Osteoblast (primary cell): ENCODE measurements at regions not wholly inside any gene's neighbourhood (a gene's known extent, or its start where the extent isn't known, plus 50 kb on each side); places are given as distances from the start of the nearest gene placed in this dataset.

ENCODE experiments used
- DNase-seq: peaks from one replicate; pipeline ENCODE4 v3.0.0; 2011; ENCODE audit warnings: low spot score, mixed read lengths; ENCODE audit not compliant: insufficient read length; ENCODE audit errors: missing footprints
- H2AFZ ChIP-seq: 2 replicates; pipeline ENCODE4 v1.6.0; 2011; ENCODE audit warnings: mild to moderate bottlenecking, low read length
- H3K27ac ChIP-seq: 2 replicates; pipeline ENCODE4 v1.5.1; 2011; ENCODE audit warnings: mild to moderate bottlenecking, low read depth, low read length, moderate library complexity
- H3K27me3 ChIP-seq: 2 replicates; pipeline ENCODE4 v1.6.0; 2012; ENCODE audit warnings: mild to moderate bottlenecking, control low read depth, inconsistent platforms, low read length, moderate library complexity; ENCODE audit not compliant: insufficient read depth
- H3K36me3 ChIP-seq: 2 replicates; pipeline ENCODE4 v1.5.1; 2011; ENCODE audit warnings: mild to moderate bottlenecking, low read length, control low read depth, moderate library complexity; ENCODE audit not compliant: insufficient read depth
- H3K4me1 ChIP-seq: 2 replicates; pipeline ENCODE4 v1.5.1; 2011; ENCODE audit warnings: mild to moderate bottlenecking, low read length, control low read depth, moderate library complexity; ENCODE audit not compliant: insufficient read depth
- H3K4me2 ChIP-seq: 2 replicates; pipeline ENCODE4 v1.6.0; 2011; ENCODE audit warnings: mild to moderate bottlenecking, low read length; ENCODE audit not compliant: insufficient read depth
- H3K4me3 ChIP-seq: fragments of 200-600 bp; sonication (generic); 3 replicates; pipeline ENCODE4 v1.5.1; 2012; ENCODE audit warnings: mild to moderate bottlenecking, low read length, inconsistent platforms; ENCODE audit not compliant: insufficient read depth
- H3K79me2 ChIP-seq: 2 replicates; pipeline ENCODE4 v1.6.0; 2012; ENCODE audit warnings: mild to moderate bottlenecking, low read length, control low read depth, inconsistent platforms; ENCODE audit not compliant: insufficient read depth
- H3K9me3 ChIP-seq: 2 replicates; pipeline ENCODE4 v1.5.1; 2011; ENCODE audit warnings: low read depth, low read length, control low read depth
- H4K20me1 ChIP-seq: 2 replicates; pipeline ENCODE4 v1.6.0; 2012; ENCODE audit warnings: mild to moderate bottlenecking, low read length, control low read depth; ENCODE audit not compliant: insufficient read depth
- TF ChIP-seq, protein P1 (sequence below): IDR thresholded peaks from 2 replicates; pipeline ENCODE4 v1.5.1; 2011; ENCODE audit warnings: mild to moderate bottlenecking, low read depth, low read length, moderate library complexity; ENCODE audit errors: extremely low read depth

DNA sequence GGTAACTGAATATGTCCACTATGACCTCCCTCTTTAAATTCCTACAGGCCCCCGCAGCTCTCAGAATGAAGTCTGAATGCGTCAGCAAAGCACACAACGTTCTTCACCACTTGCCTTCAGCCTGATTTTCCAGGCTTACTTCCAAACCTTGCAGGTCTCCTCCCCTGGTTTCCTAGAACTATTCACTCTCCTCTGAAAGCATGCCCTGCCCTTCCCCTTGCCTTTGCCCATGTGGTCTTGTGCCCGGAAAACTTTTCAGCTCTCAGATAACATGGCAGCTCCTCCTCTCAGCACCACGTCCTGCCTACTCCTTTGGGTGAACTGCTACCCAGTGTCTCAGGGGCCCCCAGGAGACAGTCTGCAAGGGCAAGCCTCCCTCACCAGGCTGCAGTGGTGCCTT, 268.5 kb upstream of the LDB2 start:
- Histone ChIP-seq H2AFZ (peak overlapping the region; percentile 11), H3K27ac (no peak overlapping the region), H3K27me3 (no peaks in the 10 kb centered on the region), H3K4me3 (no peak overlapping the region), H3K4me2 (no peak overlapping the region), H3K4me1 (peaks cover 58% of the 10 kb centered on the region), H3K79me2 (no peaks in the 10 kb centered on the region), H3K9me3 (no peaks in the 10 kb centered on the region), H4K20me1 (no peaks in the 10 kb centered on the region), H3K36me3 (no peaks in the 10 kb centered on the region)
- TF ChIP-seq, protein P1, sequence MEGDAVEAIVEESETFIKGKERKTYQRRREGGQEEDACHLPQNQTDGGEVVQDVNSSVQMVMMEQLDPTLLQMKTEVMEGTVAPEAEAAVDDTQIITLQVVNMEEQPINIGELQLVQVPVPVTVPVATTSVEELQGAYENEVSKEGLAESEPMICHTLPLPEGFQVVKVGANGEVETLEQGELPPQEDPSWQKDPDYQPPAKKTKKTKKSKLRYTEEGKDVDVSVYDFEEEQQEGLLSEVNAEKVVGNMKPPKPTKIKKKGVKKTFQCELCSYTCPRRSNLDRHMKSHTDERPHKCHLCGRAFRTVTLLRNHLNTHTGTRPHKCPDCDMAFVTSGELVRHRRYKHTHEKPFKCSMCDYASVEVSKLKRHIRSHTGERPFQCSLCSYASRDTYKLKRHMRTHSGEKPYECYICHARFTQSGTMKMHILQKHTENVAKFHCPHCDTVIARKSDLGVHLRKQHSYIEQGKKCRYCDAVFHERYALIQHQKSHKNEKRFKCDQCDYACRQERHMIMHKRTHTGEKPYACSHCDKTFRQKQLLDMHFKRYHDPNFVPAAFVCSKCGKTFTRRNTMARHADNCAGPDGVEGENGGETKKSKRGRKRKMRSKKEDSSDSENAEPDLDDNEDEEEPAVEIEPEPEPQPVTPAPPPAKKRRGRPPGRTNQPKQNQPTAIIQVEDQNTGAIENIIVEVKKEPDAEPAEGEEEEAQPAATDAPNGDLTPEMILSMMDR, result no peak
- no peak for DNase-seq

DNA sequence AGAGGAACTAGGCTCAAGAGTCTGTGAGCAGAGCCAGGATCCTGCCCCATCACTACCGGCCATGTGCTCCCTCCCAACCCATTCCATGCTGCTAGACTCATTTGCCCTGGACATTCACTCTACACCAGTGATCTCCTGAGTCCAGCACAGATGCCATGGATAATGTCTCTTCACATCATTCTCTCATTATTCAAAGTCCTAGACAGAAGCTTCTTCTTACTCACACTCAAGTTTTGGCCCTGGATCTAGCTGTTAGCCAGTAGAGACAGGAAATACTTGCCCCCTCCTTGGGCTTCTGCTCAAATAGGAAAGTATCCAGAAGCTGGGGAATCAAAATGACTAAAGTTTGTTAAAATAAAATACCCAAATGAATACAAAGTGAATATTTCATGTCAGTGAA, 266.8 kb upstream of the LDB2 start:
- Histone ChIP-seq H3K27ac (peak overlapping the region; percentile 66), H2AFZ (peak overlapping the region; percentile 11), H4K20me1 (no peaks in the 10 kb centered on the region), H3K9me3 (no peaks in the 10 kb centered on the region), H3K4me2 (no peak overlapping the region), H3K4me1 (peaks cover 57% of the 10 kb centered on the region), H3K4me3 (no peak overlapping the region), H3K27me3 (no peaks in the 10 kb centered on the region), H3K79me2 (no peaks in the 10 kb centered on the region), H3K36me3 (no peaks in the 10 kb centered on the region)
- TF ChIP-seq, protein P1, result no peak
- DNase-seq, result peak; percentile 15

DNA sequence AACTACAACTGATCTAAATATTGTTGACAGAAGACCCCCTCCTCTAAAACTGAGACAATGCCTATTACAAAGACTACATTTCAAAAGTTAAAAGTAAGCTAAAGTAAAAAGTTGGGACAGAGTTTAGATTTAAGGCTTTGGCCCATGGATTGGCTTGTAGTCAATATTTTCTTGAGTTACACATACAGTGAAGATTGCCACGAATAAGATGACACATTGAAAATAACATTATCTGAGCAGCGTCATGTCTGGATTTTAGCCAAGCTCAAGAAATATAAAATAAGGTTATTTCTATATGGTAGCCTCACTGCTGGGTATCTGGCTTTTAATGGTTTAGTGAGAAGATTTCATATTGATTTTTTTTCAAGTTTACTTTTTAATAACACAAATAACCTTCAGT, 266.2 kb upstream of the LDB2 start:
- Histone ChIP-seq H4K20me1 (no peaks in the 10 kb centered on the region), H3K4me2 (no peak overlapping the region), H3K27ac (peak overlapping the region; percentile 66), H3K36me3 (no peaks in the 10 kb centered on the region), H3K79me2 (no peaks in the 10 kb centered on the region), H3K4me3 (no peak overlapping the region), H2AFZ (peak overlapping the region; percentile 68), H3K27me3 (no peaks in the 10 kb centered on the region), H3K4me1 (peaks cover 55% of the 10 kb centered on the region), H3K9me3 (no peaks in the 10 kb centered on the region)
- TF ChIP-seq, protein P1, result no peak
- DNase-seq, result peak; percentile 45

DNA sequence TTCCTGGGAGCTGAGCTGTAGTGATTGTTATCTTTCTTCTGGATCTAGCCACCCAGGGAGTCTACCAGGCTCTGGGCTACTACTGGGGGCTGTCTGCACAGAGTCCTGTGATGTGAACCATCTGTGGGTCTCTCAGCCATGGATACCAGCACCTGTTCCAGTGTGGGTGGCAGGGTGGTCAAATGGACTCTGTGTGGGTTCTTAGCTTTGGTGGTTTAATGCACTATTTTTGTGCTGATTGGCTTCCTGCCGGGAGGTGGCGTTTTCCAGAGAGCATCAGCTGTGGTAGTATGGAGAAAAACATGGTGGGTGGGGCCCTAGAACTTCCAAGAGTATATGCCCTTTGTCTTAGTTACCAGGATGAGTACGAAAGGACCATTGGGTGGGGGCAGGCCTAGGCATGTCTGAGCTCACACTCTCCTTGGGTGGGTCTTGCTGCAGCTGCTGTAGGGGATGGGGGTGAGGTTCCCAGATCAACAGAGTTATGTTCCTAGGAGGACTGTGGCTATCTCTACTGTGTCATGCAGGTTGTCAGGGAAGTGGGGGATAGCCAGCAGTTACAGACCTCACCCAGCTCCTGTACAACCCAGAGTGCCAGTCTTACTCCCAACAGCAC, 264.8 kb upstream of the LDB2 start:
- TF ChIP-seq, protein P1, result no peak
- H3K9me3 ChIP-seq, result no peaks in the 10 kb centered on the region
- peak overlapping the region; percentile 15 for H2AFZ ChIP-seq
- no peak overlapping the region for H3K4me3 ChIP-seq
- H4K20me1 ChIP-seq, result no peaks in the 10 kb centered on the region
- H3K4me1 ChIP-seq, result peaks cover 43% of the 10 kb centered on the region
- H3K36me3 ChIP-seq, result no peaks in the 10 kb centered on the region
- no peak overlapping the region for H3K27ac ChIP-seq
- no peak overlapping the region for H3K4me2 ChIP-seq
- no peaks in the 10 kb centered on the region for H3K27me3 ChIP-seq
- no peak for DNase-seq
- no peaks in the 10 kb centered on the region for H3K79me2 ChIP-seq
